HG03175 (cell line): ENCODE measurements at regions not wholly inside any gene's neighbourhood (a gene's known extent, or its start where the extent isn't known, plus 50 kb on each side); places are given as distances from the start of the nearest gene placed in this dataset.
"Not testable (repeated sequence)": the region's sequence is repeated elsewhere in the genome, so short reads cannot be mapped to it uniquely, and the experiment has no call there.

ENCODE experiments used
- ATAC-seq: cut with Tn5 transposase; IDR thresholded peaks from one replicate; pipeline ENCODE4 v1.9.1; 2021; ENCODE audit warnings: mild to moderate bottlenecking, moderate library complexity; ENCODE audit not compliant: unreplicated experiment

- ATAC-seq = no peak
Measured at GRCh38 chr3:82628385-82629014, 867.1 kb upstream of the GBE1 start.

DNA sequence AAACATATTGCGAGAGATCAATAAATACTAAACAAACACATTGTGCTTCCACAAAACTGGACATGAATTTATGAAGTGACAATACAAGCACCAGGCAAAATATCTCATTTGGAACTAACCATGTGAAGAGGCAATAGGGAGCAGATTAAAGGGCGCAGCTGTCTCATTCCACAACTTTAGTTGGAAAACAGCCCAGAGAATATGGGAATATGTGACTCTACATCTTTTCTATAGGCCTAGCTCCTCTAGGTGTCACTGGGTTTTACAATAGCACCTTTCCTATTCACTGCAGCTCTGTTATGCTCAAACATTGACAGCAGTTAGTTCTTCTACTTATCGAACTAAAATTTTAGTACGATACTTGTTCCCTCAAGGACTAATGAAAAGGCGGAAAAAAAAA, 866.3 kb upstream of the GBE1 start:
- no peak for ATAC-seq

DNA sequence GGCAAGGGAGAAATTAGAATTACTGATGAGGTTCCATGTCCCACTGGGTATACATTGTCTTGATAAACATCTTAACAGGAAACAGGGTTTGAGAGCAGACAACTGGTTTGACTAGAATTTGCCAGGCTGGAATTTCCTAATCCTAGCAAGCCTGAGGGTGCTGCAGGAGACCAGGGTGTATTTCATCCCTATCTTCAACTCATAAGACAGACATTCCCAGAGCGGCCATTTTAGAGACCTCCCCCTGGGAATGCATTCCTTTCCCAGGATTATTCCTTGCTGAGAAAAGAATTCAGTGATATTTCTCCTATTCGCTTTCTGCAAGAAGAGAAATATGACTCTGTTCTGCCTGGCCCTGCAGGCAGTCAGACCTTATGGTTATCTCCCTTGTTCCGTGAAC, 859.3 kb upstream of the GBE1 start:
- ATAC-seq = not testable (repeated sequence)

GRCh38 chr3:82618594-82618993, 857.1 kb upstream of the GBE1 start:
- ATAC-seq = no peak

DNA sequence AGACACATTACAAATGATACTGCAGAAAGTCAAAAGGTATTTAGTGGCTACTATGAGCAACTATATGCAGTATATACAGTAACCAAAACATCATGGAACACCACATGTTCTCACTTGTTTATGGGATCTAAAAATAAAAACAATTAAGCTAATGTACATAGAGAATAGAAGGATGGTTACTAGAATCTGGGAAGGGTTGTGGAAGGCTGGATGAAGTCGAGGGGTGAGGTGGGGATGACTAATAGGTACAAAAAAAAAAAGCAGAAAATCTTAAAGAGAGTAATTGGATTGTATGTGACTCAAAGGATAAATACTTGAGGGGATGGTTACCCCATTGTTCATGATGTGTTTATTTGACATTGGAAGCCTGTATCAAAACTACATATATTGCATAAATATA, 848.8 kb upstream of the GBE1 start:
- ATAC-seq = no peak

- no peak for ATAC-seq
Measured at GRCh38 chr3:82607391-82607790, 845.9 kb upstream of the GBE1 start.

- ATAC-seq = no peak
Measured at GRCh38 chr3:82596805-82597204, 835.4 kb upstream of the GBE1 start.

DNA sequence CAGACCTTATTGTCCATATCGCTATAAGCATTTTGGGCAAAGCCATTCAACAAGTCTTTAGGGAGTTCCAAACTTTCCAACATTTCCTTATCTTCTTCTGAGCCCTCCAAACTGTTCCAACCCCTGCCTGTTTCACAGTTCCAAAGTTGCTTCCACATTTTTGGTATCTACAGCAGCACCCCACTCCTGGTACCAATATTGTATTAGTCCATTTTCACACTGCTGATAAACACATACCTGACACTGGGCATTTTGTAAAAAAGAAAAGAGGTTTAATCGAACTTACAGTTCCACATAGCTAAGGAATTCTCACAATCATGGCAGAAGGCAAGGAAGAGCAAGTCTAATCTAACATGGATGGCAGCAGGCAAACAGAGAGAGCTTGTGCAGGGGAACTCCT, 834.1 kb upstream of the GBE1 start:
- no peak for ATAC-seq

DNA sequence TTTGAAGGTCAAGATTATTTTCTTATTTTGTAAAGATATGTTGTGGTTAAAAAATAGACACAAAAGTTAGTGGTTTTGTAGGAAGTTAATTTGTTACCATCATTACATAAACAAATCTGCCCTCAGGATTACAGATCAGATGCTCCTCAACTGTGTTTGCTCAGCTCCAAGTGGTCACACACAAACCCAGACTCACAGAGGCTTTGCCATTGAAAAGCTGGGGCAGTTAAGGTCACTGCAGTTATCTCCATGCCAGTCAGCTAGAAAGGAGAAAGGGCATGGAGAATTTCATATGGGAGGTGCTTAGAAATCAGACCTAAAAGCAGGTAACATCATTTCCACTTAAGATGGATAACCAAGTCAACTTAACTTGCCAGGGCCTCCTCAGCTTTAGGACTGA, 825.7 kb upstream of the GBE1 start:
- ATAC-seq = no peak

GRCh38 chr3:82586414-82586813, 825.0 kb upstream of the GBE1 start:
- ATAC-seq = no peak

- ATAC-seq = not testable (repeated sequence)
Measured at GRCh38 chr3:82586002-82586401, 824.6 kb upstream of the GBE1 start.

DNA sequence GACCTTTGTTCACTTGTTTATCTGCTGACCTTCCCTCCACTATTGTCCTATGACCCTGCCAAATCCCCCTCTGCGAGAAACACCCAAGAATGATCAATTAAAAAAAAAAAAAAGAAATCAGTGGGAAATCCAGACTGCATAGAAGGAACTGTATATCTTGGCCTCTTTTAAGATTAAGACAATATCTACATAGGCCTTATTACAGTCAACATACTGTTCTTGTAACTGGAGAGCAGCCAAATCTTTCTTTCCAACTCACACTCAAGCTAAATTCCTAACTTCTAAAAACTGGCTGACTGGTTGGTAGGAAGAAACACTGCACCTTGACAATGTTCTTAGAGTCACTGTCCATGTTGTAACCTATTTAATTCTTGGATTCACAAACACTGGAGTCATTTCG, 824.1 kb upstream of the GBE1 start:
- ATAC-seq = not testable (repeated sequence)

DNA sequence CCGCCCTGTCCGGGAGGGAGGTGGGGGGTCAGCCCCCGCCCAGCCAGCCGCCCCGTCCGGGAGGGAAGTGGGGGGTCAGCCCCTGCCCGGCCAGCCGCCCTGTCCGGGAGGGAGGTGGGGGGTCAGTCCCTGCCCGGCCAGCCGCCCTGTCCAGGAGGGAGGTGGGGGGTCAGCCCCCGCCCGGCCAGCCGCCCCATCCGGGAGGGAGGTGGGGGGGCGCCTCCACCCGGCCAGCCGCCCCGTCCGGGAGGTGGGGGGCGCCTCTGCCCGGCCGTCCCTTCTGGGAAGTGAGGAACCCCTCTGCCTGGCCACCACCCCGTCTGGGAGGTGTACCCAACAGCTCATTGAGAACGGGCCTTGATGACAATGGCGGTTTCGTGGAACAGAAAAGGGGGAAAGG, 823.4 kb upstream of the GBE1 start:
- ATAC-seq = not testable (repeated sequence)

- ATAC-seq = not testable (repeated sequence)
Measured at GRCh38 chr3:82584415-82584814, 823.0 kb upstream of the GBE1 start.

GRCh38 chr3:82581350-82581749, 819.9 kb upstream of the GBE1 start:
- no peak for ATAC-seq

DNA sequence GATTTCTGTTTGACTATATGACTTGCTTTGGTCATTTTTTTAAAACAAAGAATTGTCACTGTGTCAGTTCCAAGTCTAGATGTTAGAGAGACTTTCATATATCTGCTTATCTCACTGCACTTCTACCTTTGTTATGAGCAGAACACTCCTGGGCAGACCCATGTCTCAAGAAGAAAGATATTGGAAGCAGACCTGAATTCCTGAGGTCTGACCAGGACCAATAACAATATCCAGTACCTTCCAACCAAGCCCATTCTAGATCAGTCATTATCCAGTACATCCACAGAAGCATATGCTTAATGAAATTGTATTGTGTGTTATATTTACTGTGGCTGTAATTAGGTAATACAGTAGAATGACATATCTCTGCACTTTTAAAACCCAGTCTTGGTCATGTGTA, 811.3 kb upstream of the GBE1 start:
- ATAC-seq = no peak

- no peak for ATAC-seq
Measured at GRCh38 chr3:82568776-82569338, 807.4 kb upstream of the GBE1 start.

DNA sequence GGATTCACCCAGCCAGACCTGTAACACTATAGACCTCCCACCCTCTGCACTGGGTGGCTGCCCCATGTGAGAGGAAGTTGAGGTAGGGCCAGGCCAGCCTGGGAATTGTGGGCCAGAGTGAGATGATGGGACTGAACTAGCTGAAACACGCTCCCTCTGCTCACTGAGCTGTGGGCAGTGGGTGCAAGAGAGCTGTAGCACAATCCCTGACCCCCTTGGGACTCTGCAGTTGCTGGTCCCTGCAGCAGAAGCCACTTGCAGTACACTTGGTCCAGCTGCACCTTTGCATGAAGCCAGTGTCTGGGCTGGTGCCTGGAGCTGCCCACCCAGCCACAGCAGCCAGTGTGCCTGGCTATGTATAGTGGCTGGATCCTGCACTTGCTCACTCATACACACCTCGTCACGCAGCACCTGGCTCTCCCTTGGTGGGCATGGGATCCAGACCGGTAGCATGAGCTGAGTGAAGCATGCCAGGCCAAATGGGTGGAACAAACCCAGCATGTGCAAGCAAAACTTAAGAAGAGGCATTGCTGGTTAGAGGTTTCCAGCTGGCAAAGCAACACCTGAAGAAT, 805.7 kb upstream of the GBE1 start:
- no peak for ATAC-seq

GRCh38 chr3:82562896-82563295, 801.5 kb upstream of the GBE1 start:
- no peak for ATAC-seq

GRCh38 chr3:82561784-82562183, 800.3 kb upstream of the GBE1 start:
- ATAC-seq = no peak

- no peak for ATAC-seq
Measured at GRCh38 chr3:82558081-82558480, 796.6 kb upstream of the GBE1 start.

DNA sequence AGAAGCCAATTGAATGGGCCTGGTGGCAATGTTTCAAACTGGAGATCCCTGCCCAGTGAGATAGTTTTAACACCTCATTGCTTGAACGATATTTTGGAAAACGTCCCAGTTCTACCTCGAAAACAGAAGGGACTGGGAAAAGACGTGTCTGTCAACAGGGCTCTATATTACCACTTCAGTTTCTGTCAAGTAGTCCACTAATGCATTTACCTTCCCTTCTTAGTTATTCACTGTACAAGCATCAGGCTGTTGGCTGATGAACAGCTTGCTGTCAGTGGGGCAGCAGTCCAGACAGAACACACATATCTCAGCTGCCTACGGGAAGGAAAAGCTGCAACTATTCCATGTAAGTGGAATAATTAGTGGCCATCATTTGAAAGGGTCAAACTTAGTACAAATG, 794.7 kb upstream of the GBE1 start:
- no peak for ATAC-seq

DNA sequence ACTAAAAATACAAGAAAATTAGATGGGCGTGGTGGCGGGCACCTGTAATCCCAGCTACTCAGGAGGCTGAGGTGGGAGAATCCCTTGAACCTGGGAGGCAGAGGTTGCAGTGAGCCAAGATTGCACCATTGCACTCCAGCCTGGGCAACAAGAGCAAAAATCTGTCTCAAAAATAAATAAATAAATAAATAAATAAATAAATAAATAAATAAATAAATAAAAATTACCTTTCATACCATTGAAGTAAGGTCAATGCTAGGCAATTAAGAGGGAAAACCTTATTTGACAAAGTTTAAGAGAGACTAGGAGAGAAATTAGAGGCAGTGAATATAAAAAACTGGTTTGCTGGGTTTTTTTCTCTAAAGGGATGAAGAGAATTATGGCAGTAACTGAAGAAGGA, 781.1 kb upstream of the GBE1 start:
- not testable (repeated sequence) for ATAC-seq
